Activated CD4-positive, alpha-beta T cell treated with anti-CD3 and anti-CD28 coated beads, Interleukin-2, amount 10 ng/mL, durations not matched to agents 24 days and 14 days (primary cell): ENCODE measurements at regions not wholly inside any gene's neighbourhood (a gene's known extent, or its start where the extent isn't known, plus 50 kb on each side); places are given as distances from the start of the nearest gene placed in this dataset.
"Not testable (repeated sequence)": the region's sequence is repeated elsewhere in the genome, so short reads cannot be mapped to it uniquely, and the experiment has no call there.

Source experiments
- DNase-seq: peaks from one replicate; pipeline ENCODE4 v3.0.0; 2022
- H3K27ac Mint-ChIP-seq: one replicate; pipeline ENCODE4 v1.8.0; 2022; ENCODE audit warnings: mild to moderate bottlenecking, mixed read lengths
- H3K27me3 Mint-ChIP-seq: one replicate; pipeline ENCODE4 v1.8.0; 2022; ENCODE audit warnings: mixed read lengths
- H3K36me3 Mint-ChIP-seq: one replicate; pipeline ENCODE4 v1.8.0; 2022; ENCODE audit warnings: low read depth, mild to moderate bottlenecking, mixed read lengths
- H3K4me1 Mint-ChIP-seq: one replicate; pipeline ENCODE4 v1.8.0; 2021; ENCODE audit warnings: mixed read lengths
- H3K4me3 Mint-ChIP-seq: one replicate; pipeline ENCODE4 v1.8.0; 2022; ENCODE audit warnings: mild to moderate bottlenecking, moderate library complexity, mixed read lengths
- H3K9me3 Mint-ChIP-seq: one replicate; pipeline ENCODE4 v1.8.0; 2021; ENCODE audit warnings: mixed read lengths
- intact Hi-C: fragments of 100-400 bp; cut with micrococcal nuclease; formaldehyde crosslinking; loops from one replicate; pipeline ENCODE4 v1.15.1; 2023

GRCh38 chr11:97751952-97752351 lies 1268.8 kb upstream of the CNTN5 start:
- Mint-ChIP-seq H3K9me3 (no peaks in the 10 kb centered on the region), H3K36me3 (no peaks in the 10 kb centered on the region), H3K27me3 (no peaks in the 10 kb centered on the region), H3K4me1 (no peaks in the 10 kb centered on the region), H3K27ac (no peak overlapping the region), H3K4me3 (no peak overlapping the region)
- intact Hi-C loops, result no loop called here
- DNase-seq, result no peak

GRCh38 chr11:97754976-97755375 lies 1265.8 kb upstream of the CNTN5 start:
- no peak overlapping the region for H3K4me3 Mint-ChIP-seq
- no peaks in the 10 kb centered on the region for H3K4me1 Mint-ChIP-seq
- H3K27me3 Mint-ChIP-seq, result no peaks in the 10 kb centered on the region
- no peaks in the 10 kb centered on the region for H3K36me3 Mint-ChIP-seq
- no peak for DNase-seq
- H3K9me3 Mint-ChIP-seq, result no peaks in the 10 kb centered on the region
- H3K27ac Mint-ChIP-seq, result no peak overlapping the region
- intact Hi-C loops, result no loop called here

GRCh38 chr11:97756571-97757335 lies 1264.0 kb upstream of the CNTN5 start:
- Mint-ChIP-seq H3K9me3 (no peaks in the 10 kb centered on the region), H3K27me3 (no peaks in the 10 kb centered on the region), H3K4me3 (no peak overlapping the region), H3K27ac (no peak overlapping the region), H3K4me1 (no peaks in the 10 kb centered on the region), H3K36me3 (no peaks in the 10 kb centered on the region)
- intact Hi-C loops, result no loop called here
- no peak for DNase-seq

GRCh38 chr11:97761175-97761574 lies 1259.6 kb upstream of the CNTN5 start:
- Mint-ChIP-seq H3K27me3 (no peaks in the 10 kb centered on the region), H3K4me1 (no peaks in the 10 kb centered on the region), H3K4me3 (no peak overlapping the region), H3K27ac (no peak overlapping the region), H3K36me3 (no peaks in the 10 kb centered on the region), H3K9me3 (no peaks in the 10 kb centered on the region)
- no peak for DNase-seq
- intact Hi-C loops, result no loop called here

- Mint-ChIP-seq H3K4me3 (no peak overlapping the region), H3K27me3 (no peaks in the 10 kb centered on the region), H3K27ac (no peak overlapping the region), H3K36me3 (no peaks in the 10 kb centered on the region), H3K4me1 (no peaks in the 10 kb centered on the region), H3K9me3 (no peaks in the 10 kb centered on the region)
- intact Hi-C loops, result no loop called here
- DNase-seq, result no peak
Observed at GRCh38 chr11:97764193-97764592, 1256.6 kb upstream of the CNTN5 start.

- no peak overlapping the region for H3K27ac Mint-ChIP-seq
- H3K27me3 Mint-ChIP-seq, result no peaks in the 10 kb centered on the region
- intact Hi-C loops, result no loop called here
- no peaks in the 10 kb centered on the region for H3K4me1 Mint-ChIP-seq
- H3K36me3 Mint-ChIP-seq, result no peaks in the 10 kb centered on the region
- H3K9me3 Mint-ChIP-seq, result no peaks in the 10 kb centered on the region
- no peak overlapping the region for H3K4me3 Mint-ChIP-seq
- DNase-seq, result no peak
Observed at GRCh38 chr11:97764605-97765004, 1256.1 kb upstream of the CNTN5 start.

GRCh38 chr11:97770570-97770969 lies 1250.2 kb upstream of the CNTN5 start:
- no peaks in the 10 kb centered on the region for H3K36me3 Mint-ChIP-seq
- no peak for DNase-seq
- H3K4me3 Mint-ChIP-seq, result no peak overlapping the region
- H3K27me3 Mint-ChIP-seq, result no peaks in the 10 kb centered on the region
- intact Hi-C loops, result no loop called here
- H3K4me1 Mint-ChIP-seq, result no peaks in the 10 kb centered on the region
- no peak overlapping the region for H3K27ac Mint-ChIP-seq
- H3K9me3 Mint-ChIP-seq, result no peaks in the 10 kb centered on the region

GRCh38 chr11:97772705-97773104 lies 1248.0 kb upstream of the CNTN5 start:
- intact Hi-C loops, result no loop called here

GRCh38 chr11:97784388-97784787 lies 1236.4 kb upstream of the CNTN5 start:
- H3K27me3 Mint-ChIP-seq, intact Hi-C loops: not testable (repeated sequence)
- H3K9me3 Mint-ChIP-seq, result peaks cover 34% of the 10 kb centered on the region

More at GRCh38 chr11:97772705-97773104, 1248.0 kb upstream of the CNTN5 start:
- H3K4me1 Mint-ChIP-seq, result no peaks in the 10 kb centered on the region
- H3K9me3 Mint-ChIP-seq, result peaks cover 3% of the 10 kb centered on the region
- H3K36me3 Mint-ChIP-seq, result no peaks in the 10 kb centered on the region
- DNase-seq, result no peak
- no peak overlapping the region for H3K27ac Mint-ChIP-seq
- no peak overlapping the region for H3K4me3 Mint-ChIP-seq
- H3K27me3 Mint-ChIP-seq, result no peaks in the 10 kb centered on the region

GRCh38 chr11:97786961-97787360 lies 1233.8 kb upstream of the CNTN5 start:
- H3K27ac Mint-ChIP-seq, result no peak overlapping the region
- intact Hi-C loops, result no loop called here

More at GRCh38 chr11:97784388-97784787, 1236.4 kb upstream of the CNTN5 start:
- H3K36me3 Mint-ChIP-seq, DNase-seq, H3K4me1 Mint-ChIP-seq, H3K4me3 Mint-ChIP-seq, H3K27ac Mint-ChIP-seq: not testable (repeated sequence)

GRCh38 chr11:97794876-97795275 lies 1225.9 kb upstream of the CNTN5 start:
- Mint-ChIP-seq H3K9me3 (peaks cover 4% of the 10 kb centered on the region), H3K36me3 (no peaks in the 10 kb centered on the region), H3K4me3 (no peak overlapping the region), H3K27ac (no peak overlapping the region), H3K27me3 (no peaks in the 10 kb centered on the region), H3K4me1 (no peaks in the 10 kb centered on the region)
- intact Hi-C loops, result no loop called here
- no peak for DNase-seq

More at GRCh38 chr11:97786961-97787360, 1233.8 kb upstream of the CNTN5 start:
- no peak for DNase-seq
- Mint-ChIP-seq H3K9me3 (peaks cover 31% of the 10 kb centered on the region), H3K36me3 (no peaks in the 10 kb centered on the region), H3K4me3 (no peak overlapping the region), H3K27me3 (no peaks in the 10 kb centered on the region), H3K4me1 (no peaks in the 10 kb centered on the region)

GRCh38 chr11:97800891-97801290 lies 1219.9 kb upstream of the CNTN5 start:
- H3K4me3 Mint-ChIP-seq, result no peak overlapping the region
- H3K27me3 Mint-ChIP-seq, result no peaks in the 10 kb centered on the region
- DNase-seq, result no peak
- intact Hi-C loops, result no loop called here
- no peak overlapping the region for H3K27ac Mint-ChIP-seq
- H3K4me1 Mint-ChIP-seq, result no peaks in the 10 kb centered on the region
- no peaks in the 10 kb centered on the region for H3K9me3 Mint-ChIP-seq
- H3K36me3 Mint-ChIP-seq, result no peaks in the 10 kb centered on the region

- H3K9me3 Mint-ChIP-seq, result no peaks in the 10 kb centered on the region
- no peaks in the 10 kb centered on the region for H3K4me1 Mint-ChIP-seq
- H3K27ac Mint-ChIP-seq, result no peak overlapping the region
- intact Hi-C loops, result no loop called here
- DNase-seq, result no peak
- no peaks in the 10 kb centered on the region for H3K36me3 Mint-ChIP-seq
- no peak overlapping the region for H3K4me3 Mint-ChIP-seq
- H3K27me3 Mint-ChIP-seq, result no peaks in the 10 kb centered on the region
Observed at GRCh38 chr11:97814325-97814959, 1206.3 kb upstream of the CNTN5 start.

GRCh38 chr11:97815667-97816066 lies 1205.1 kb upstream of the CNTN5 start:
- intact Hi-C loops, result no loop called here
- H3K4me1 Mint-ChIP-seq, result no peaks in the 10 kb centered on the region

More at GRCh38 chr11:97815667-97816066, 1205.1 kb upstream of the CNTN5 start:
- Mint-ChIP-seq H3K9me3 (no peaks in the 10 kb centered on the region), H3K27ac (no peak overlapping the region), H3K27me3 (no peaks in the 10 kb centered on the region), H3K36me3 (no peaks in the 10 kb centered on the region), H3K4me3 (no peak overlapping the region)
- no peak for DNase-seq
